Activated naive CD8-positive, alpha-beta T cell treated with anti-CD3 and anti-CD28 coated beads, Interleukin-2, amount 10 ng/mL, durations not matched to agents 7 days and 5 days (primary cell): ENCODE measurements at regions not wholly inside any gene's neighbourhood (a gene's known extent, or its start where the extent isn't known, plus 50 kb on each side); places are given as distances from the start of the nearest gene placed in this dataset.

Source experiments
- ATAC-seq: fragments of 150-1000 bp; cut with Tn5 transposase; one replicate; pipeline ENCODE4 v1.10.0; 2021; ENCODE audit warnings: low read depth, moderate library complexity
- POLR2A ChIA-PET: fragments of 350-600 bp; sonication (Branson Sonifier 250); formaldehyde crosslinking; loops from one replicate; lab custom pipeline; 2021; ENCODE audit warnings: antibody characterized with exemption; lab: Charles Lee
- DNase-seq: peaks from one replicate; pipeline ENCODE4 v3.0.0; 2021
- H3K27ac Mint-ChIP-seq: one replicate; pipeline ENCODE4 v1.8.0; 2022; ENCODE audit warnings: mild to moderate bottlenecking, mixed read lengths
- H3K27me3 Mint-ChIP-seq: one replicate; pipeline ENCODE4 v1.8.0; 2022; ENCODE audit warnings: mild to moderate bottlenecking, moderate library complexity, mixed read lengths
- H3K36me3 Mint-ChIP-seq: one replicate; pipeline ENCODE4 v1.8.0; 2021; ENCODE audit warnings: mild to moderate bottlenecking, mixed read lengths
- H3K4me1 Mint-ChIP-seq: one replicate; pipeline ENCODE4 v1.8.0; 2021; ENCODE audit warnings: mixed read lengths
- H3K4me3 Mint-ChIP-seq: one replicate; pipeline ENCODE4 v1.8.0; 2022; ENCODE audit warnings: mild to moderate bottlenecking, moderate library complexity, mixed read lengths
- H3K9me3 Mint-ChIP-seq: one replicate; pipeline ENCODE4 v1.8.0; 2021; ENCODE audit warnings: mixed read lengths

- Mint-ChIP-seq H3K9me3 (peaks cover 2% of the 10 kb centered on the region), H3K4me1 (no peaks in the 10 kb centered on the region), H3K4me3 (no peak overlapping the region), H3K36me3 (no peaks in the 10 kb centered on the region), H3K27ac (no peak overlapping the region), H3K27me3 (no peaks in the 10 kb centered on the region)
- no peak for ATAC-seq
- POLR2A ChIA-PET = no interaction called here
- no peak for DNase-seq
Measured at GRCh38 chr5:21694567-21694966, 1158.6 kb downstream of the CDH12 start.

GRCh38 chr5:21693591-21693990 lies 1159.6 kb downstream of the CDH12 start:
- H3K4me3 Mint-ChIP-seq = no peak overlapping the region
- H3K36me3 Mint-ChIP-seq = no peaks in the 10 kb centered on the region
- DNase-seq (no peak), ATAC-seq (no peak)
- no peak overlapping the region for H3K27ac Mint-ChIP-seq
- POLR2A ChIA-PET = no interaction called here
- H3K4me1 Mint-ChIP-seq = no peaks in the 10 kb centered on the region
- no peaks in the 10 kb centered on the region for H3K27me3 Mint-ChIP-seq
- no peaks in the 10 kb centered on the region for H3K9me3 Mint-ChIP-seq

GRCh38 chr5:21689587-21689986 lies 1163.6 kb downstream of the CDH12 start:
- DNase-seq (no peak), ATAC-seq (no peak)
- POLR2A ChIA-PET = no interaction called here
- no peaks in the 10 kb centered on the region for H3K27me3 Mint-ChIP-seq
- H3K4me1 Mint-ChIP-seq = no peaks in the 10 kb centered on the region
- H3K27ac Mint-ChIP-seq = no peak overlapping the region
- no peak overlapping the region for H3K4me3 Mint-ChIP-seq
- no peaks in the 10 kb centered on the region for H3K9me3 Mint-ChIP-seq
- no peaks in the 10 kb centered on the region for H3K36me3 Mint-ChIP-seq

- Mint-ChIP-seq H3K4me3 (no peak overlapping the region), H3K36me3 (no peaks in the 10 kb centered on the region), H3K4me1 (no peaks in the 10 kb centered on the region), H3K27ac (no peak overlapping the region), H3K27me3 (no peaks in the 10 kb centered on the region), H3K9me3 (no peaks in the 10 kb centered on the region)
- POLR2A ChIA-PET = no interaction called here
- ATAC-seq (no peak), DNase-seq (no peak)
Measured at GRCh38 chr5:21688655-21689054, 1164.5 kb downstream of the CDH12 start.

DNA sequence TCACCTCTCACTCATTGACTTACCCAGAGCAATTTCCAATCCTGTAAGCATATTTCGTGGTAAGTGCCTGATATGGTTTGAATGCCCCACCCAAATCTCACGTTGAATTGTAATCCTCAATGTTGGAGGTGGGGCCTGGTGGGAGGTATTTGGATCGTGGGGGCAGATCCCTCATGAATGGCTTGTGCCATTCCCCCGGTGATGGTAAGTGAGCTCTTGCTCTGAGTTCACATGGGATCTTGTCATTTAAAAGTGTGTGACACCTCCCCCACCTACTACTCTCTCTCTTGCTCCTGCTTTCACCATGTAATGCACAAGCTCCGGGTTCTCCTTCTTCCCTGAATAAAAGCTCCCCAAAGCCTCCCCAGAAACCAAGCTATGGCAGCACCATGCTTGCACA lies 1165.5 kb downstream of the CDH12 start:
- H3K27me3 Mint-ChIP-seq = no peaks in the 10 kb centered on the region
- no peak overlapping the region for H3K27ac Mint-ChIP-seq
- no peak overlapping the region for H3K4me3 Mint-ChIP-seq
- H3K4me1 Mint-ChIP-seq = no peaks in the 10 kb centered on the region
- H3K36me3 Mint-ChIP-seq = no peaks in the 10 kb centered on the region
- POLR2A ChIA-PET = no interaction called here
- DNase-seq (no peak), ATAC-seq (no peak)
- no peaks in the 10 kb centered on the region for H3K9me3 Mint-ChIP-seq

- POLR2A ChIA-PET = no interaction called here
- H3K36me3 Mint-ChIP-seq = no peaks in the 10 kb centered on the region
- DNase-seq = no peak
- ATAC-seq = no peak
- H3K4me1 Mint-ChIP-seq = no peaks in the 10 kb centered on the region
- H3K27me3 Mint-ChIP-seq = no peaks in the 10 kb centered on the region
- H3K4me3 Mint-ChIP-seq = no peak overlapping the region
- no peaks in the 10 kb centered on the region for H3K9me3 Mint-ChIP-seq
- H3K27ac Mint-ChIP-seq = no peak overlapping the region
Measured at GRCh38 chr5:21686706-21687105, 1166.4 kb downstream of the CDH12 start.

DNA sequence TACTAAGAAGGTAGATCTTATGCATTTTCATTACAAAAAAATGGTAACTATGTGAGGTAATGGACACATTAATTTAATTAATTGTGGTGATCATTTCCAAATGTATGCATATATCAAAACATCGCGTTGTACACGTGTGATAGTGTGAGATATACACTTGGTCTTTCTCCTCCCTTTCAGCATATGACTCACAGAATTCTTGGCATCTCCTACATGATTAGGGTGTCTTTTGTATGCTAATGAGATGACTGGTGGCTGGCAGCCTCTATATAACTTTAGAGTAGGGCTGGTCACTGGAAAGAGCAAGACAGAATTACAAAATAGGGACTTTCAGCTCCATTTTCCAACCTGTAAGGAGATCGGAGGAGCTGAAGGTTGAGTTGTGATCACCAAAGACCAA lies 1167.6 kb downstream of the CDH12 start:
- no peak for ATAC-seq
- no peak overlapping the region for H3K27ac Mint-ChIP-seq
- no peaks in the 10 kb centered on the region for H3K36me3 Mint-ChIP-seq
- no peaks in the 10 kb centered on the region for H3K27me3 Mint-ChIP-seq
- H3K4me3 Mint-ChIP-seq = no peak overlapping the region
- H3K9me3 Mint-ChIP-seq = no peaks in the 10 kb centered on the region
- no peaks in the 10 kb centered on the region for H3K4me1 Mint-ChIP-seq
- no peak for DNase-seq
- POLR2A ChIA-PET = no interaction called here

- H3K27ac Mint-ChIP-seq = no peak overlapping the region
- H3K4me3 Mint-ChIP-seq = no peak overlapping the region
- H3K36me3 Mint-ChIP-seq = no peaks in the 10 kb centered on the region
- POLR2A ChIA-PET = no interaction called here
- no peaks in the 10 kb centered on the region for H3K9me3 Mint-ChIP-seq
- ATAC-seq (no peak), DNase-seq (no peak)
- no peaks in the 10 kb centered on the region for H3K4me1 Mint-ChIP-seq
- no peaks in the 10 kb centered on the region for H3K27me3 Mint-ChIP-seq
Measured at GRCh38 chr5:21684992-21685391, 1168.2 kb downstream of the CDH12 start.

DNA sequence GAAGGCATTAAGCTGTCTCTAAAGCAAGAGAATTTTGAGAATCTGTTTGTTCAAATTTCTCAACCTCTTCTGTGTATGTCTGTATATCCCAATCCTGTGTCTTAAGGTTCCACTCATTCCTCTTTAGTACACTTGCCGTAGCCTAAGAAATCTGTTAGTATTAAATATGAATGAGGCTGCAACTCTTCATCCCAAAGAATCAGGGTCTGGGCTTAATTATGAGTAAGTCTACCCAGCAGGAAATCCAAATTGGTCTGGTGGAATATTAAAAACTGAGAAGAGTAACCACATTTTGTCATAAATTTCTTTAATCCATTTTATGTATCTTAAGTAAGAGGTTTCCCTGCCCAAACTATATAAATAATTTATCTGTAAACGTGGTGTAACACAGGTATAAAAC lies 1171.2 kb downstream of the CDH12 start:
- POLR2A ChIA-PET = no interaction called here
- Mint-ChIP-seq H3K4me1 (no peaks in the 10 kb centered on the region), H3K9me3 (no peaks in the 10 kb centered on the region), H3K4me3 (no peak overlapping the region), H3K36me3 (no peaks in the 10 kb centered on the region), H3K27me3 (no peaks in the 10 kb centered on the region), H3K27ac (no peak overlapping the region)
- ATAC-seq (no peak), DNase-seq (no peak)

GRCh38 chr5:21680641-21681040 lies 1172.5 kb downstream of the CDH12 start:
- DNase-seq = no peak
- Mint-ChIP-seq H3K4me1 (no peaks in the 10 kb centered on the region), H3K36me3 (no peaks in the 10 kb centered on the region), H3K9me3 (no peaks in the 10 kb centered on the region), H3K4me3 (no peak overlapping the region), H3K27ac (no peak overlapping the region), H3K27me3 (no peaks in the 10 kb centered on the region)
- ATAC-seq = no peak
- POLR2A ChIA-PET = no interaction called here

DNA sequence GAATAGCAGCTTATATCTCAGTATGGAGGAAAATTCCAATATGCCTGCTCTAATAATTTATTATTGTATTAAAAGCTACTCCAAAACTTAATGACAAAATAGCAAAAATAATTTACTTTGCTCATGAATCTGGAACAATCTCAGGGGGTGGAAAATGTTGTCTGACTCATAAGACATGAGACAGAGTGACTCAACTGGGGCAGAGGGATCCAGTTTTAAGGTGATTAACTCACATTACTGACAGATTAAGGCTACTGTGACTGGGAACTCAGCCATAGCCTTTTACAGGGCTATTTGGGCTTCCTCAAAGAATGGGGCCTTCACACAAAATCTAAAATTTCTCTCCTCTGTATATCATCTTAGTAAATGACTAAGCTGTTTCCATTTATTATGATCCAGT lies 1172.9 kb downstream of the CDH12 start:
- ATAC-seq (no peak), DNase-seq (no peak)
- POLR2A ChIA-PET = no interaction called here
- H3K27ac Mint-ChIP-seq = no peak overlapping the region
- no peaks in the 10 kb centered on the region for H3K27me3 Mint-ChIP-seq
- H3K4me3 Mint-ChIP-seq = no peak overlapping the region
- no peaks in the 10 kb centered on the region for H3K4me1 Mint-ChIP-seq
- H3K36me3 Mint-ChIP-seq = no peaks in the 10 kb centered on the region
- no peaks in the 10 kb centered on the region for H3K9me3 Mint-ChIP-seq

GRCh38 chr5:21678526-21678925 lies 1174.6 kb downstream of the CDH12 start:
- H3K4me3 Mint-ChIP-seq = no peak overlapping the region
- no peaks in the 10 kb centered on the region for H3K27me3 Mint-ChIP-seq
- ATAC-seq = no peak
- no peaks in the 10 kb centered on the region for H3K36me3 Mint-ChIP-seq
- no peak for DNase-seq
- H3K4me1 Mint-ChIP-seq = no peaks in the 10 kb centered on the region
- H3K27ac Mint-ChIP-seq = no peak overlapping the region
- no peaks in the 10 kb centered on the region for H3K9me3 Mint-ChIP-seq
- POLR2A ChIA-PET = no interaction called here

DNA sequence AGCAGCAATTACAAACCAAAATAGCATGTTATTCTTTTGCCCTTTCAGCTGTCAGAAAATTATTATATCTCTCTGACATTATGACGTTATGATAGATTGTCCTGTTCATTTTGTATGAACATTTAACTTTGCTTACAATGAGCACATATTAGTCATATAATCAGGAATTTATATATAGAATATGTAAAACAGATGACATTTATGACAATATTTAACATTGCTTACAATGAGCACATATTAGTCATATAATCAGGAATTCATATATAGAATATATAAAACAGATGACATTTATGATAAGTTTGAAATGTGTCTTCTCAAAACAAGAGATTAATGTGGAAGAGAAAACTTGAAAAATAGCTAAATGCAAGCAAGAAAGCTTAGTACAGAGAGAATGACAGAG lies 1180.2 kb downstream of the CDH12 start:
- Mint-ChIP-seq H3K27ac (no peak overlapping the region), H3K36me3 (no peaks in the 10 kb centered on the region), H3K4me3 (no peak overlapping the region), H3K9me3 (no peaks in the 10 kb centered on the region), H3K27me3 (no peaks in the 10 kb centered on the region), H3K4me1 (no peaks in the 10 kb centered on the region)
- POLR2A ChIA-PET = no interaction called here
- ATAC-seq (no peak), DNase-seq (no peak)

GRCh38 chr5:21672360-21672759 lies 1180.8 kb downstream of the CDH12 start:
- no peaks in the 10 kb centered on the region for H3K4me1 Mint-ChIP-seq
- H3K27me3 Mint-ChIP-seq = no peaks in the 10 kb centered on the region
- H3K27ac Mint-ChIP-seq = no peak overlapping the region
- no peak for DNase-seq
- no peaks in the 10 kb centered on the region for H3K36me3 Mint-ChIP-seq
- H3K4me3 Mint-ChIP-seq = no peak overlapping the region
- no peaks in the 10 kb centered on the region for H3K9me3 Mint-ChIP-seq
- no peak for ATAC-seq
- POLR2A ChIA-PET = no interaction called here

- Mint-ChIP-seq H3K9me3 (peaks cover 2% of the 10 kb centered on the region), H3K27ac (no peak overlapping the region), H3K4me3 (no peak overlapping the region), H3K4me1 (no peaks in the 10 kb centered on the region), H3K36me3 (no peaks in the 10 kb centered on the region), H3K27me3 (no peaks in the 10 kb centered on the region)
- POLR2A ChIA-PET = no interaction called here
- DNase-seq = no peak
- ATAC-seq = no peak
Measured at GRCh38 chr5:21665524-21665923, 1187.6 kb downstream of the CDH12 start.
